Sigmoid colon (tissue), 6 donors: ENCODE measurements at regions not wholly inside any gene's neighbourhood (a gene's known extent, or its start where the extent isn't known, plus 50 kb on each side); places are given as distances from the start of the nearest gene placed in this dataset.

Experiments used
- DNase-seq: peaks from one replicate; pipeline ENCODE4 v3.0.0-alpha.2; 2019
- H3K27ac ChIP-seq, 4 donors: fragments of 200-600 bp; sonication (generic); one replicate each; pipeline ENCODE4 v1.5.1; 2016 to 2019; ENCODE audit warnings: mild to moderate bottlenecking in 1 of 4
- H3K27me3 ChIP-seq, 3 donors: fragments of 200-600 bp; sonication (generic); one replicate each; pipeline ENCODE4 v1.5.1; 2019; ENCODE audit warnings: mild to moderate bottlenecking in 1 of 3
- H3K36me3 ChIP-seq, 4 donors: fragments of 200-600 bp; sonication (generic); one replicate each; pipeline ENCODE4 v1.5.1; 2016 to 2019
- H3K4me1 ChIP-seq, 4 donors: fragments of 200-600 bp; sonication (generic); one replicate each; pipeline ENCODE4 v1.5.1; 2017 to 2019
- H3K4me3 ChIP-seq, 4 donors: fragments of 200-600 bp; sonication (generic); one replicate each; pipeline ENCODE4 v1.5.1; 2017 to 2019; ENCODE audit warnings: mild to moderate bottlenecking in 2 of 4, moderate library complexity in 1 of 4
- H3K9me3 ChIP-seq, 4 donors: fragments of 200-600 bp in 3 of 4; sonication (generic) in 3 of 4; one replicate each; pipeline versions ENCODE4 v1.5.1 to v1.6.1; 2013 to 2019
- CTCF ChIP-seq, 4 experiments: fragments of 450-650 bp in 3 of 4; fragments of 200-600 bp in 1 of 4; IDR thresholded peaks; one replicate each; pipeline ENCODE4 v1.5.1; 2016 to 2019; ENCODE audit warnings: antibody characterized with exemption in 4 of 4, mild to moderate bottlenecking in 3 of 4, moderate library complexity in 2 of 4
- EP300 ChIP-seq, 4 donors: sonication (generic); formaldehyde crosslinking; IDR thresholded peaks; one replicate each; pipeline ENCODE4 v1.6.1; 2017; ENCODE audit warnings: antibody characterized with exemption in 4 of 4
- POLR2A ChIP-seq, 2 donors: fragments of 450-650 bp; IDR thresholded peaks; one replicate each; pipeline ENCODE4 v1.6.1; 2016; ENCODE audit warnings: antibody characterized with exemption in 2 of 2, mild to moderate bottlenecking in 2 of 2, moderate library complexity in 2 of 2
- POLR2AphosphoS5 ChIP-seq, 4 donors: sonication (generic); formaldehyde crosslinking; IDR thresholded peaks; one replicate each; pipeline ENCODE4 v1.6.1; 2017; ENCODE audit warnings: antibody characterized with exemption in 4 of 4
- WGBS, 2 donors: extraction: QIAGEN DNeasy Blood & Tissue Kit; methylation state at CpG; one replicate each; pipeline ENCODE4 v1.1.7; 2013; 5-methylcytosine and 5-hydroxymethylcytosine counted together
- intact Hi-C: fragments of 100-400 bp; cut with DNase I; formaldehyde crosslinking; loops from one replicate; pipeline ENCODE4 v1.15.1; 2023
- donor health status: healthy with polysubstance abuse.
- donor health status: healthy.

- Histone ChIP-seq H3K4me3 (no peak overlapping the region), H3K36me3 (no peaks in the 10 kb centered on the region), H3K9me3 (no peaks in the 10 kb centered on the region), H3K4me1 (no peaks in the 10 kb centered on the region), H3K27ac (no peak overlapping the region), H3K27me3 (no peaks in the 10 kb centered on the region)
- intact Hi-C loops = no loop called here
- DNase-seq = no peak
- TF ChIP-seq POLR2AphosphoS5 (IDR thresholded peaks at IDR 0.05) = no peak
- no peak for TF ChIP-seq CTCF (IDR thresholded peaks at IDR 0.05)
- no peak for TF ChIP-seq POLR2A (IDR thresholded peaks at IDR 0.05)
- no peak for TF ChIP-seq EP300 (IDR thresholded peaks at IDR 0.05)
- 74 to 90% methylated on average over 1 of the region's 1 CpG for WGBS, 2 donors
These were observed 211.1 kb upstream of the GALNT17 start for GRCh38 chr7:70920876-70921275.

GRCh38 chr7:70923181-70923845, 208.6 kb upstream of the GALNT17 start:
- Histone ChIP-seq H3K4me3 (no peak overlapping the region), H3K9me3 (no peaks in the 10 kb centered on the region), H3K27ac (no peak overlapping the region), H3K27me3 (no peaks in the 10 kb centered on the region), H3K36me3 (no peaks in the 10 kb centered on the region), H3K4me1 (no peaks in the 10 kb centered on the region)
- WGBS, 2 donors = 62 to 67% methylated on average over 11 of the region's 11 CpGs
- intact Hi-C loops = no loop called here
- no peak for DNase-seq
- TF ChIP-seq CTCF (IDR thresholded peaks at IDR 0.05) = no peak

GRCh38 chr7:70925411-70926115, 206.4 kb upstream of the GALNT17 start:
- 84 to 89% methylated on average over 5 of the region's 5 CpGs for WGBS, 2 donors
- H3K4me3 ChIP-seq = no peak overlapping the region
- intact Hi-C loops = no loop called here

GRCh38 chr7:70926666-70927065, 205.3 kb upstream of the GALNT17 start:
- H3K9me3 ChIP-seq = no peaks in the 10 kb centered on the region
- no peaks in the 10 kb centered on the region for H3K36me3 ChIP-seq
- DNase-seq = no peak
- H3K27me3 ChIP-seq = no peaks in the 10 kb centered on the region
- no peak for TF ChIP-seq POLR2A (IDR thresholded peaks at IDR 0.05)
- TF ChIP-seq CTCF (IDR thresholded peaks at IDR 0.05) = no peak
- TF ChIP-seq POLR2AphosphoS5 (IDR thresholded peaks at IDR 0.05) = no peak
- no peak for TF ChIP-seq EP300 (IDR thresholded peaks at IDR 0.05)
- no peaks in the 10 kb centered on the region for H3K4me1 ChIP-seq
- no peak overlapping the region for H3K27ac ChIP-seq
- intact Hi-C loops = no loop called here
- H3K4me3 ChIP-seq = no peak overlapping the region
- WGBS, 2 donors = 21 to 61% methylated on average over 4 of the region's 4 CpGs

More at GRCh38 chr7:70925411-70926115, 206.4 kb upstream of the GALNT17 start:
- TF ChIP-seq EP300 (IDR thresholded peaks at IDR 0.05) (no peak), POLR2A (IDR thresholded peaks at IDR 0.05) (no peak), CTCF (IDR thresholded peaks at IDR 0.05) (no peak)
- H3K4me1 ChIP-seq = no peaks in the 10 kb centered on the region
- no peaks in the 10 kb centered on the region for H3K36me3 ChIP-seq
- H3K9me3 ChIP-seq = no peaks in the 10 kb centered on the region
- DNase-seq = no peak
- H3K27ac ChIP-seq = no peak overlapping the region
- no peaks in the 10 kb centered on the region for H3K27me3 ChIP-seq
